ENCODE measurements at regions not wholly inside any gene's neighbourhood (a gene's known extent, or its start where the extent isn't known, plus 50 kb on each side); places are given as distances from the start of the nearest gene placed in this dataset.

DNA sequence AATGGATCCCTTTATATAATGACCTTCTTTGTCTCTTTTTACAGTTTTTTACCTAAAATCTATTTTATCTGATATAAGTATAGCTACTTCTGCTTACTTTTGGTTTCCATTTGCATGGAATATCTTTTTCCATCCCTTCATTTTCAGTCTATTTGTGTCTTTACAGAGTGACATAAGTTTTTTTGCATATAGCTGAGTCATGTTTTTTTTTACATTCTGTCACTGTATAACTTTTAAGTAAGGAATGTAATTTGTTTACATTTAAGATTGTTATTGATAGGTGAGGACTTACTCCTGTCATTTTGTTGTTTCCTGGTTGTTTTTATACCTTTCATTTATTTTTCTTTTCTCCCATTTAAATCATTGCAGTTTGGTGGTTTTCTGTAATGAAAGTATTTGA is 402.7 kb upstream of the ADGRL2 start:
- Histone ChIP-seq H3K36me3 (ENCODE audit: insufficient read depth, low read length) (no peaks in the 10 kb centered on the region), H3K4me2 (ENCODE audit: low read length) (no peak overlapping the region), H3K79me2 (replicated peaks; ENCODE audit: insufficient read depth, low read length) (no peaks in the 10 kb centered on the region), H3F3A (ENCODE audit: insufficient read depth, low read length, poor library complexity, severe bottlenecking) (no peaks in the 10 kb centered on the region), H3K4me3 (ENCODE audit: low read length) (no peak overlapping the region), H3K9me3 (ENCODE audit: low read length) (no peaks in the 10 kb centered on the region), H3K27ac (ENCODE audit: low read length) (no peak overlapping the region), H3K27me3 (ENCODE audit: insufficient read depth, low read depth, low read length) (no peaks in the 10 kb centered on the region), H3K9ac (ENCODE audit: low read length) (no peak overlapping the region), H3K9me2 (ENCODE audit: insufficient read depth, low read length) (no peaks in the 10 kb centered on the region), H2AFZ (ENCODE audit: low read depth, low read length) (no peak overlapping the region), H4K20me1 (ENCODE audit: insufficient read depth) (no peaks in the 10 kb centered on the region)
- TF ChIP-seq MXI1 (conservative IDR thresholded peaks at IDR 0.05; ENCODE audit: poor library complexity, severe bottlenecking) (no peak), TAF1 (IDR thresholded peaks at IDR 0.05; ENCODE audit: low read depth) (no peak), CTCF (IDR thresholded peaks at IDR 0.05; ENCODE audit: poor library complexity, severe bottlenecking) (no peak)
- TF ChIP-seq, protein P1, sequence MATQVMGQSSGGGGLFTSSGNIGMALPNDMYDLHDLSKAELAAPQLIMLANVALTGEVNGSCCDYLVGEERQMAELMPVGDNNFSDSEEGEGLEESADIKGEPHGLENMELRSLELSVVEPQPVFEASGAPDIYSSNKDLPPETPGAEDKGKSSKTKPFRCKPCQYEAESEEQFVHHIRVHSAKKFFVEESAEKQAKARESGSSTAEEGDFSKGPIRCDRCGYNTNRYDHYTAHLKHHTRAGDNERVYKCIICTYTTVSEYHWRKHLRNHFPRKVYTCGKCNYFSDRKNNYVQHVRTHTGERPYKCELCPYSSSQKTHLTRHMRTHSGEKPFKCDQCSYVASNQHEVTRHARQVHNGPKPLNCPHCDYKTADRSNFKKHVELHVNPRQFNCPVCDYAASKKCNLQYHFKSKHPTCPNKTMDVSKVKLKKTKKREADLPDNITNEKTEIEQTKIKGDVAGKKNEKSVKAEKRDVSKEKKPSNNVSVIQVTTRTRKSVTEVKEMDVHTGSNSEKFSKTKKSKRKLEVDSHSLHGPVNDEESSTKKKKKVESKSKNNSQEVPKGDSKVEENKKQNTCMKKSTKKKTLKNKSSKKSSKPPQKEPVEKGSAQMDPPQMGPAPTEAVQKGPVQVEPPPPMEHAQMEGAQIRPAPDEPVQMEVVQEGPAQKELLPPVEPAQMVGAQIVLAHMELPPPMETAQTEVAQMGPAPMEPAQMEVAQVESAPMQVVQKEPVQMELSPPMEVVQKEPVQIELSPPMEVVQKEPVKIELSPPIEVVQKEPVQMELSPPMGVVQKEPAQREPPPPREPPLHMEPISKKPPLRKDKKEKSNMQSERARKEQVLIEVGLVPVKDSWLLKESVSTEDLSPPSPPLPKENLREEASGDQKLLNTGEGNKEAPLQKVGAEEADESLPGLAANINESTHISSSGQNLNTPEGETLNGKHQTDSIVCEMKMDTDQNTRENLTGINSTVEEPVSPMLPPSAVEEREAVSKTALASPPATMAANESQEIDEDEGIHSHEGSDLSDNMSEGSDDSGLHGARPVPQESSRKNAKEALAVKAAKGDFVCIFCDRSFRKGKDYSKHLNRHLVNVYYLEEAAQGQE (IDR thresholded peaks at IDR 0.05; ENCODE audit: borderline replicate concordance) = no peak

GRCh38 chr1:81392526-81393226 is 408.1 kb upstream of the ADGRL2 start:
- Histone ChIP-seq H3K4me2 (ENCODE audit: low read length) (no peak overlapping the region), H3K9ac (ENCODE audit: low read length) (no peak overlapping the region)
- no peak for TF ChIP-seq POLR2AphosphoS5 (IDR thresholded peaks at IDR 0.05)
- no peak for TF ChIP-seq EP300 (conservative IDR thresholded peaks at IDR 0.05; ENCODE audit: poor library complexity, severe bottlenecking)
- no peak for TF ChIP-seq CTCF (IDR thresholded peaks at IDR 0.05; ENCODE audit: poor library complexity, severe bottlenecking)
- TF ChIP-seq TAF1 (IDR thresholded peaks at IDR 0.05; ENCODE audit: low read depth) = no peak
- TF ChIP-seq SMC3 (conservative IDR thresholded peaks at IDR 0.05; ENCODE audit: poor library complexity) = no peak
- no peak for TF ChIP-seq RAD21 (conservative IDR thresholded peaks at IDR 0.05)
- TF ChIP-seq, protein P1 (IDR thresholded peaks at IDR 0.05; ENCODE audit: borderline replicate concordance) = no peak
- no peak for TF ChIP-seq MXI1 (conservative IDR thresholded peaks at IDR 0.05; ENCODE audit: poor library complexity, severe bottlenecking)
- TF ChIP-seq EZH2 (IDR thresholded peaks at IDR 0.05; ENCODE audit: borderline replicate concordance, insufficient read depth, low read length, poor library complexity, severe bottlenecking) = no peak

More at GRCh38 chr1:81392526-81393226, 408.1 kb upstream of the ADGRL2 start:
- Histone ChIP-seq H3K79me2 (replicated peaks; ENCODE audit: insufficient read depth, low read length) (no peaks in the 10 kb centered on the region), H3F3A (ENCODE audit: insufficient read depth, low read length, poor library complexity, severe bottlenecking) (no peaks in the 10 kb centered on the region), H3K9me2 (ENCODE audit: insufficient read depth, low read length) (no peaks in the 10 kb centered on the region), H3K4me3 (ENCODE audit: low read length) (no peak overlapping the region), H3K27ac (ENCODE audit: low read length) (no peak overlapping the region), H3K27me3 (ENCODE audit: insufficient read depth, low read depth, low read length) (no peaks in the 10 kb centered on the region), H2AFZ (ENCODE audit: low read depth, low read length) (no peak overlapping the region), H3K36me3 (ENCODE audit: insufficient read depth, low read length) (no peaks in the 10 kb centered on the region), H3K9me3 (ENCODE audit: low read length) (no peaks in the 10 kb centered on the region), H4K20me1 (ENCODE audit: insufficient read depth) (no peaks in the 10 kb centered on the region)

Data from neural cell (in vitro differentiated cells).